ENCODE measurements at regions not wholly inside any gene's neighbourhood (a gene's known extent, or its start where the extent isn't known, plus 50 kb on each side); places are given as distances from the start of the nearest gene placed in this dataset.
"Not testable (repeated sequence)": the region's sequence is repeated elsewhere in the genome, so short reads cannot be mapped to it uniquely, and the experiment has no call there.

- TF ChIP-seq, protein P1, sequence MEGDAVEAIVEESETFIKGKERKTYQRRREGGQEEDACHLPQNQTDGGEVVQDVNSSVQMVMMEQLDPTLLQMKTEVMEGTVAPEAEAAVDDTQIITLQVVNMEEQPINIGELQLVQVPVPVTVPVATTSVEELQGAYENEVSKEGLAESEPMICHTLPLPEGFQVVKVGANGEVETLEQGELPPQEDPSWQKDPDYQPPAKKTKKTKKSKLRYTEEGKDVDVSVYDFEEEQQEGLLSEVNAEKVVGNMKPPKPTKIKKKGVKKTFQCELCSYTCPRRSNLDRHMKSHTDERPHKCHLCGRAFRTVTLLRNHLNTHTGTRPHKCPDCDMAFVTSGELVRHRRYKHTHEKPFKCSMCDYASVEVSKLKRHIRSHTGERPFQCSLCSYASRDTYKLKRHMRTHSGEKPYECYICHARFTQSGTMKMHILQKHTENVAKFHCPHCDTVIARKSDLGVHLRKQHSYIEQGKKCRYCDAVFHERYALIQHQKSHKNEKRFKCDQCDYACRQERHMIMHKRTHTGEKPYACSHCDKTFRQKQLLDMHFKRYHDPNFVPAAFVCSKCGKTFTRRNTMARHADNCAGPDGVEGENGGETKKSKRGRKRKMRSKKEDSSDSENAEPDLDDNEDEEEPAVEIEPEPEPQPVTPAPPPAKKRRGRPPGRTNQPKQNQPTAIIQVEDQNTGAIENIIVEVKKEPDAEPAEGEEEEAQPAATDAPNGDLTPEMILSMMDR (IDR thresholded peaks at IDR 0.05; ENCODE audit: low read depth, low read length, missing input control) = not testable (repeated sequence)
- not testable (repeated sequence) for TF ChIP-seq RAD21 (IDR thresholded peaks at IDR 0.05); YY1 (IDR thresholded peaks at IDR 0.05); REST (IDR thresholded peaks at IDR 0.05); GABPA (IDR thresholded peaks at IDR 0.05 in 1 of 2, conservative IDR thresholded peaks at IDR 0.05 in 1 of 2); SP1 (IDR thresholded peaks at IDR 0.05); NR2F2 (IDR thresholded peaks at IDR 0.05); HNF4G (IDR thresholded peaks at IDR 0.05); ATF3 (IDR thresholded peaks at IDR 0.05); TAF1 (conservative IDR thresholded peaks at IDR 0.05); RXRA (IDR thresholded peaks at IDR 0.05); EGR1 (IDR thresholded peaks at IDR 0.05; ENCODE audit: low read depth in 2 of 2); FOXA1 (IDR thresholded peaks at IDR 0.05)
- TF ChIP-seq, protein P2, sequence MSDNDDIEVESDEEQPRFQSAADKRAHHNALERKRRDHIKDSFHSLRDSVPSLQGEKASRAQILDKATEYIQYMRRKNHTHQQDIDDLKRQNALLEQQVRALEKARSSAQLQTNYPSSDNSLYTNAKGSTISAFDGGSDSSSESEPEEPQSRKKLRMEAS (IDR thresholded peaks at IDR 0.05) = not testable (repeated sequence)
Observed at GRCh38 chr11:47921080-47921555, 59.2 kb upstream of the PTPRJ start.
